Activated CD4-positive, alpha-beta T cell treated with anti-CD3 and anti-CD28 coated beads, Interleukin-2, amount 50 U/mL, for 16 hours (primary cell): ENCODE measurements at regions not wholly inside any gene's neighbourhood (a gene's known extent, or its start where the extent isn't known, plus 50 kb on each side); places are given as distances from the start of the nearest gene placed in this dataset.

ENCODE experiments used
- DNase-seq: peaks from one replicate; pipeline ENCODE4 v3.0.0-alpha.2; 2020

GRCh38 chr5:124289641-124290311 is 456.7 kb downstream of the ZNF608 start:
- DNase-seq, result no peak

- no peak for DNase-seq
Observed at GRCh38 chr5:124289130-124289529, 457.3 kb downstream of the ZNF608 start.

- DNase-seq, result no peak
Observed at GRCh38 chr5:124287813-124288212, 458.6 kb downstream of the ZNF608 start.

GRCh38 chr5:124285733-124286132 is 460.7 kb downstream of the ZNF608 start:
- no peak for DNase-seq

- DNase-seq, result no peak
Observed at GRCh38 chr5:124285071-124285470, 461.4 kb downstream of the ZNF608 start.

GRCh38 chr5:124283031-124283430 is 463.4 kb downstream of the ZNF608 start:
- no peak for DNase-seq

GRCh38 chr5:124280079-124280478 is 466.4 kb downstream of the ZNF608 start:
- no peak for DNase-seq

- DNase-seq, result no peak
Observed at GRCh38 chr5:124279146-124279876, 467.1 kb downstream of the ZNF608 start.

GRCh38 chr5:124278636-124279035 is 467.8 kb downstream of the ZNF608 start:
- no peak for DNase-seq

GRCh38 chr5:124277767-124278545 is 468.5 kb downstream of the ZNF608 start:
- DNase-seq, result no peak

- DNase-seq, result no peak
Observed at GRCh38 chr5:124276166-124276565, 470.3 kb downstream of the ZNF608 start.

- DNase-seq, result no peak
Observed at GRCh38 chr5:124274949-124275348, 471.5 kb downstream of the ZNF608 start.

GRCh38 chr5:124264499-124264898 is 481.9 kb downstream of the ZNF608 start:
- DNase-seq, result no peak

- no peak for DNase-seq
Observed at GRCh38 chr5:124263680-124264491, 482.6 kb downstream of the ZNF608 start.

- no peak for DNase-seq
Observed at GRCh38 chr5:124262991-124263571, 483.4 kb downstream of the ZNF608 start.

GRCh38 chr5:124262470-124262869 is 484.0 kb downstream of the ZNF608 start:
- no peak for DNase-seq

GRCh38 chr5:124261848-124262247 is 484.6 kb downstream of the ZNF608 start:
- no peak for DNase-seq

- DNase-seq, result no peak
Observed at GRCh38 chr5:124260921-124261515, 485.4 kb downstream of the ZNF608 start.

GRCh38 chr5:124259017-124259416 is 487.4 kb downstream of the ZNF608 start:
- no peak for DNase-seq

GRCh38 chr5:124257048-124257447 is 489.4 kb downstream of the ZNF608 start:
- DNase-seq, result no peak

- no peak for DNase-seq
Observed at GRCh38 chr5:124253203-124253810, 493.1 kb downstream of the ZNF608 start.

- DNase-seq, result no peak
Observed at GRCh38 chr5:124252747-124253146, 493.7 kb downstream of the ZNF608 start.
